Smooth muscle cell (in vitro differentiated cells): ENCODE measurements at regions not wholly inside any gene's neighbourhood (a gene's known extent, or its start where the extent isn't known, plus 50 kb on each side); places are given as distances from the start of the nearest gene placed in this dataset.

ENCODE experiments used
- DNase-seq: peaks from one replicate; lab custom pipeline; 2025; ENCODE audit not compliant: unreplicated experiment; lab: John Stamatoyannopoulos, UW
- H2AFZ ChIP-seq: fragments of 200-600 bp; sonication (generic); 2 replicates; pipeline ENCODE4 v1.6.0; 2016; ENCODE audit warnings: antibody characterized with exemption, low read depth, mild to moderate bottlenecking
- H3F3A ChIP-seq: fragments of 200-600 bp; sonication (generic); 2 replicates; pipeline ENCODE4 v1.6.0; 2017; ENCODE audit warnings: antibody characterized with exemption, low read depth
- H3K27ac ChIP-seq: fragments of 200-600 bp; sonication (generic); 2 replicates; pipeline ENCODE4 v1.5.1; 2016; ENCODE audit warnings: low read depth, mild to moderate bottlenecking
- H3K27me3 ChIP-seq: fragments of 200-600 bp; sonication (generic); 2 replicates; pipeline ENCODE4 v1.6.1; 2016; ENCODE audit warnings: low read depth, mild to moderate bottlenecking
- H3K36me3 ChIP-seq: fragments of 200-600 bp; sonication (generic); 2 replicates; pipeline ENCODE4 v1.5.1; 2016; ENCODE audit warnings: low read depth
- H3K4me1 ChIP-seq: fragments of 200-600 bp; sonication (generic); 2 replicates; pipeline ENCODE4 v1.5.1; 2016; ENCODE audit warnings: low read depth
- H3K4me2 ChIP-seq: fragments of 200-600 bp; sonication (generic); 2 replicates; pipeline ENCODE4 v1.6.0; 2016; ENCODE audit warnings: mild to moderate bottlenecking
- H3K4me3 ChIP-seq: fragments of 200-600 bp; sonication (generic); 2 replicates; pipeline ENCODE4 v1.5.1; 2016; ENCODE audit warnings: mild to moderate bottlenecking
- H3K79me2 ChIP-seq: fragments of 200-600 bp; sonication (generic); 2 replicates; pipeline ENCODE4 v1.6.0; 2016; ENCODE audit warnings: low read depth, mild to moderate bottlenecking
- H3K9ac ChIP-seq: fragments of 200-600 bp; sonication (generic); 2 replicates; pipeline ENCODE4 v1.6.0; 2016; ENCODE audit warnings: low read depth
- H3K9me3 ChIP-seq: fragments of 200-600 bp; sonication (generic); replicated peaks from 2 replicates; pipeline ENCODE4 v1.5.1; 2016; ENCODE audit warnings: low read depth
- H4K20me1 ChIP-seq: fragments of 200-600 bp; sonication (generic); 2 replicates; pipeline ENCODE4 v1.6.0; 2016; ENCODE audit warnings: low read depth
- WGBS: methylation state at CpG from one replicate; pipeline ENCODE4 v1.1.7; 2016; ENCODE audit warnings: low lambda C conversion rate; 5-methylcytosine and 5-hydroxymethylcytosine counted together
- TF ChIP-seq, protein P1 (sequence below): fragments of 200-600 bp; sonication (generic); IDR thresholded peaks from 2 replicates; pipeline ENCODE4 v1.5.1; 2017; ENCODE audit warnings: borderline replicate concordance, mild to moderate bottlenecking, antibody characterized with exemption; ENCODE audit not compliant: insufficient read depth, poor library complexity, severe bottlenecking

DNA sequence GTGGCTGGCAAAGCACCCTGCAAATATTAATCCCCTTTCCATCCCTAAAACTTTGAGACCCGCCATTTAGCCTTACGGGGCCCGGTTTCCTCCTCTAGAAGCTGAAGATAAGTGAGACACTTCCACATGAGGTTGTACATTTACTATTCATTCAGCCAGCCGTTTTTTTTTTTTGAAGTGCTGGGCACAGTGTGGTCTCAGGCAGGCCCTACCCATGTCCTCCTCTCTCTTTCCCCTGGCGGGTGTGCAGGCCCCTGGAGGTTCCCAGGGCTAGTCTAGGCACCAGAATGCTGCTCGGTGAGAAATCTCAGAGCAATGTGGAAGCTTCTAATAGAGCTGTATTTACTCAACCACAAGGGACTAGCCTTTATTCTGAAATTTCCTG, 107.4 kb upstream of the LARP1 start:
- H3K4me2 ChIP-seq = peak overlapping the region; percentile 82
- no peak for DNase-seq

DNA sequence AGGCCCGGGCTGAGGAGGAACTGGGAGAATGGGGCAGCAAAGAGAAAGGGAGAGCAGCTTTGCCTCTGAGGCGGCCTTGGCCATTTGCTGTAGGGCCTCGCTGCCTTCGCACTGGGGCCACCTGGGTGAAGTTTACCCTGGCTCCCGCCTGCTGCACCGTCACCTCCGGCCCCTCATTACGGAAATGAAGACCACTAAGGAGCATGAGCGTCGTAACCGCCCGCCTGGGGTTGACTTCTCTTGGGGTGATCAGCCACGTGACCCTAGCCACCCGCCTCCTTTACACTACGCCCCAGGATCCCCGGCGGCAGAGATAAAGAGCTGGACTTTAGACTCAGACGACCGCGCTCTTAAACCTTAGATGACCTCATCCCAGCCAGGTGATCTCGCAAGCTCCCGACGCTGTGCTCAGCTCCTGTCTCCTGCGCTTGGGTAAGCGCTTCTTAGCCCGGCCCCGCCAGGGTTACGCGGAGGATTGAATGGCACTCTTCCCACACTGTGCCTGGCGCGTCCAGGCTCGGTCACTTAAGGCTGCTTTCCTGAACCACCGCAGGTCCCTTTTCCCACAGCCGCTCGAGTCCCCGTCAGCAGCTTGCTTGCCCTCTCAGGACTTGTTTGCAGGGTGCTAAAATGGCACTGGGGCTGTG, 107.9 kb upstream of the LARP1 start:
- H3K9ac ChIP-seq = no peak overlapping the region
- no peaks in the 10 kb centered on the region for H3K79me2 ChIP-seq
- 23% methylated on average over 36 of the region's 36 CpGs for WGBS
- no peaks in the 10 kb centered on the region for H3K4me1 ChIP-seq
- H3K4me2 ChIP-seq = peak overlapping the region; percentile 82
- H3K27ac ChIP-seq = no peak overlapping the region
- H4K20me1 ChIP-seq = no peaks in the 10 kb centered on the region
- no peaks in the 10 kb centered on the region for H3K36me3 ChIP-seq
- H3K9me3 ChIP-seq = no peaks in the 10 kb centered on the region
- peak overlapping the region; percentile 35 for H3K4me3 ChIP-seq
- TF ChIP-seq, protein P1, sequence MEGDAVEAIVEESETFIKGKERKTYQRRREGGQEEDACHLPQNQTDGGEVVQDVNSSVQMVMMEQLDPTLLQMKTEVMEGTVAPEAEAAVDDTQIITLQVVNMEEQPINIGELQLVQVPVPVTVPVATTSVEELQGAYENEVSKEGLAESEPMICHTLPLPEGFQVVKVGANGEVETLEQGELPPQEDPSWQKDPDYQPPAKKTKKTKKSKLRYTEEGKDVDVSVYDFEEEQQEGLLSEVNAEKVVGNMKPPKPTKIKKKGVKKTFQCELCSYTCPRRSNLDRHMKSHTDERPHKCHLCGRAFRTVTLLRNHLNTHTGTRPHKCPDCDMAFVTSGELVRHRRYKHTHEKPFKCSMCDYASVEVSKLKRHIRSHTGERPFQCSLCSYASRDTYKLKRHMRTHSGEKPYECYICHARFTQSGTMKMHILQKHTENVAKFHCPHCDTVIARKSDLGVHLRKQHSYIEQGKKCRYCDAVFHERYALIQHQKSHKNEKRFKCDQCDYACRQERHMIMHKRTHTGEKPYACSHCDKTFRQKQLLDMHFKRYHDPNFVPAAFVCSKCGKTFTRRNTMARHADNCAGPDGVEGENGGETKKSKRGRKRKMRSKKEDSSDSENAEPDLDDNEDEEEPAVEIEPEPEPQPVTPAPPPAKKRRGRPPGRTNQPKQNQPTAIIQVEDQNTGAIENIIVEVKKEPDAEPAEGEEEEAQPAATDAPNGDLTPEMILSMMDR = no peak
- H3K27me3 ChIP-seq = no peaks in the 10 kb centered on the region
- peaks cover 4% of the 10 kb centered on the region for H3F3A ChIP-seq
- peak overlapping the region; percentile 10 for H2AFZ ChIP-seq
- no peak for DNase-seq

More for the DNA sequence above, 107.4 kb upstream of the LARP1 start:
- Histone ChIP-seq H3K9ac (no peak overlapping the region), H3K9me3 (no peaks in the 10 kb centered on the region), H3F3A (peaks cover 4% of the 10 kb centered on the region), H4K20me1 (no peaks in the 10 kb centered on the region), H3K4me3 (peak overlapping the region; percentile 35), H3K36me3 (no peaks in the 10 kb centered on the region), H2AFZ (peak overlapping the region; percentile 10), H3K4me1 (no peaks in the 10 kb centered on the region), H3K27me3 (no peaks in the 10 kb centered on the region), H3K27ac (peak overlapping the region; percentile 19), H3K79me2 (no peaks in the 10 kb centered on the region)
- WGBS = 46% methylated on average over 6 of the region's 6 CpGs
- TF ChIP-seq, protein P1 = no peak

DNA sequence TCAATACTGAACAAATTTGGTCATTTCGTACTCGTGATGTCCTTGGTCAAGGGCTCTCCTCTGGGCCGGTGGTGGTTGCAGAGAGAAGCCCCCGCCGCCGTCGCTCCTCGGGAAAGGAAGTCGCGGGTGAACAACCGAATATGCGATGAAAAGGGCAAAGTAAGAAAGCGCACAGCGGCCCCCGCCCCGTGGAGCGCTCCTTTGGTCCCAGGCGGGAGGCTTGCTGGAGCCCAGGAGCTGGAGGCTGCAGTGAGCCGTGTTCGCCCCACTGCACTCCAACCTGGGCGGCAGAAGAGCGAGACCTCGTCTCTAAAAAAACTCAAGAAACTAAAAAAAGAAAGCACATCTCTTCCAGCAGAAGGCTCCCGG, 108.4 kb upstream of the LARP1 start:
- Histone ChIP-seq H3K4me2 (peak overlapping the region; percentile 82), H3K4me1 (no peaks in the 10 kb centered on the region), H3K27me3 (no peaks in the 10 kb centered on the region), H3K9me3 (no peaks in the 10 kb centered on the region), H3K36me3 (no peaks in the 10 kb centered on the region), H3K79me2 (no peaks in the 10 kb centered on the region), H3K27ac (no peak overlapping the region), H3K4me3 (peak overlapping the region; percentile 35), H3K9ac (no peak overlapping the region), H4K20me1 (no peaks in the 10 kb centered on the region), H2AFZ (peak overlapping the region; percentile 10), H3F3A (peaks cover 4% of the 10 kb centered on the region)
- WGBS = 59% methylated on average over 23 of the region's 24 CpGs
- TF ChIP-seq, protein P1 = no peak
- no peak for DNase-seq
